ENCODE measurements at regions not wholly inside any gene's neighbourhood (a gene's known extent, or its start where the extent isn't known, plus 50 kb on each side); places are given as distances from the start of the nearest gene placed in this dataset.
A peak's percentile ranks its signal among the peaks of the same experiment; 100 is the strongest.
"Not testable (repeated sequence)": the region's sequence is repeated elsewhere in the genome, so short reads cannot be mapped to it uniquely, and the experiment has no call there.

GRCh38 chr5:87048156-87048555, 219.5 kb upstream of the RASA1 start:
- Mint-ChIP-seq H3K27me3 (no peaks in the 10 kb centered on the region), H3K4me3 (no peak overlapping the region), H3K9me3 (peaks cover 2 to 31% (median 18%) of the 10 kb centered on the region in 8 donors), H3K4me1 (peaks cover 0 to 2% (median 0%) of the 10 kb centered on the region in 4 donors), H3K36me3 (peaks cover 2 to 12% of the 10 kb centered on the region in 2 donors), H3K27ac (no peak overlapping the region)
- Histone ChIP-seq H3K36me3 (ENCODE audit: insufficient read depth, low read length) (no peaks in the 10 kb centered on the region), H3K9me3 (ENCODE audit: control insufficient read depth in 1 of 2, low read length in 2 of 2) (no peaks in the 10 kb centered on the region), H3K4me3 (ENCODE audit: low read length in 2 of 2) (no peak overlapping the region), H3K4me1 (ENCODE audit: insufficient read depth, low read length) (no peaks in the 10 kb centered on the region), H3K27ac (ENCODE audit: low read depth, low read length) (no peak overlapping the region), H3K27me3 (ENCODE audit: insufficient read depth, low read length) (no peaks in the 10 kb centered on the region)
- no peak for DNase-seq
- intact Hi-C loops (cut with micrococcal nuclease): no loop called here
- POLR2A ChIA-PET (ENCODE audit: partially characterized antibody): no interaction called here
- CTCF ChIA-PET (ENCODE audit: partially characterized antibody): interaction anchor here (1.9 kb wide), 1 partner anchor 352 kb away, joined by 4 read pairs; no protein-coding TSS in a partner anchor

GRCh38 chr5:87049012-87049411, 218.7 kb upstream of the RASA1 start:
- CTCF ChIA-PET (ENCODE audit: partially characterized antibody); H3K4me1 ChIP-seq (ENCODE audit: insufficient read depth, low read length); H3K4me3 ChIP-seq (ENCODE audit: low read length in 2 of 2); H3K4me1 Mint-ChIP-seq; H3K27me3 Mint-ChIP-seq; H3K36me3 ChIP-seq (ENCODE audit: insufficient read depth, low read length); intact Hi-C loops (cut with micrococcal nuclease); H3K36me3 Mint-ChIP-seq; H3K27me3 ChIP-seq (ENCODE audit: insufficient read depth, low read length); DNase-seq; H3K9me3 ChIP-seq (ENCODE audit: control insufficient read depth in 1 of 2, low read length in 2 of 2); POLR2A ChIA-PET (ENCODE audit: partially characterized antibody); H3K4me3 Mint-ChIP-seq; H3K27ac ChIP-seq (ENCODE audit: low read depth, low read length): not testable (repeated sequence)
- Mint-ChIP-seq H3K27ac (peak overlapping the region in 1 of 7 donors; percentile 59), H3K9me3 (peaks cover 4 to 29% (median 14%) of the 10 kb centered on the region in 8 donors)

- Histone ChIP-seq H3K27me3 (ENCODE audit: insufficient read depth, low read length) (no peaks in the 10 kb centered on the region), H3K9me3 (ENCODE audit: control insufficient read depth in 1 of 2, low read length in 2 of 2) (no peaks in the 10 kb centered on the region), H3K4me1 (ENCODE audit: insufficient read depth, low read length) (no peaks in the 10 kb centered on the region), H3K4me3 (ENCODE audit: low read length in 2 of 2) (no peak overlapping the region), H3K27ac (ENCODE audit: low read depth, low read length) (no peak overlapping the region), H3K36me3 (ENCODE audit: insufficient read depth, low read length) (no peaks in the 10 kb centered on the region)
- no peak overlapping the region for H3K4me3 Mint-ChIP-seq
- ChIA-PET POLR2A (ENCODE audit: partially characterized antibody) (no interaction called here), CTCF (ENCODE audit: partially characterized antibody) (no interaction called here)
- intact Hi-C loops (cut with micrococcal nuclease): no loop called here
- H3K27ac Mint-ChIP-seq: no peak overlapping the region
- no peak for DNase-seq
- peaks cover 2 to 8% of the 10 kb centered on the region in 2 donors for H3K36me3 Mint-ChIP-seq
- peaks cover 4 to 26% (median 15%) of the 10 kb centered on the region in 8 donors for H3K9me3 Mint-ChIP-seq
- H3K27me3 Mint-ChIP-seq: no peaks in the 10 kb centered on the region
- H3K4me1 Mint-ChIP-seq: peaks cover 0 to 2% (median 0%) of the 10 kb centered on the region in 4 donors
Measured at GRCh38 chr5:87051502-87052113, 216.1 kb upstream of the RASA1 start.

- POLR2A ChIA-PET (ENCODE audit: partially characterized antibody): no interaction called here
- Histone ChIP-seq H3K27me3 (ENCODE audit: insufficient read depth, low read length) (no peaks in the 10 kb centered on the region), H3K4me1 (ENCODE audit: insufficient read depth, low read length) (no peaks in the 10 kb centered on the region), H3K9me3 (ENCODE audit: control insufficient read depth in 1 of 2, low read length in 2 of 2) (no peaks in the 10 kb centered on the region), H3K27ac (ENCODE audit: low read depth, low read length) (no peak overlapping the region), H3K36me3 (ENCODE audit: insufficient read depth, low read length) (no peaks in the 10 kb centered on the region), H3K4me3 (ENCODE audit: low read length in 2 of 2) (no peak overlapping the region)
- no peak overlapping the region for H3K27ac Mint-ChIP-seq
- no peak for DNase-seq
- H3K4me1 Mint-ChIP-seq: peaks cover 0 to 2% (median 0%) of the 10 kb centered on the region in 4 donors
- H3K4me3 Mint-ChIP-seq: no peak overlapping the region
- CTCF ChIA-PET (ENCODE audit: partially characterized antibody): no interaction called here
- H3K27me3 Mint-ChIP-seq: no peaks in the 10 kb centered on the region
- peaks cover 2 to 8% of the 10 kb centered on the region in 2 donors for H3K36me3 Mint-ChIP-seq
- H3K9me3 Mint-ChIP-seq: peaks cover 4 to 28% (median 17%) of the 10 kb centered on the region in 8 donors
- intact Hi-C loops (cut with micrococcal nuclease): no loop called here
Measured at GRCh38 chr5:87053146-87053545, 214.5 kb upstream of the RASA1 start.

GRCh38 chr5:87054821-87055220, 212.9 kb upstream of the RASA1 start:
- ChIA-PET POLR2A (ENCODE audit: partially characterized antibody) (no interaction called here), CTCF (ENCODE audit: partially characterized antibody) (no interaction called here)
- no peaks in the 10 kb centered on the region for H3K27me3 Mint-ChIP-seq
- no peaks in the 10 kb centered on the region for H3K9me3 ChIP-seq (ENCODE audit: control insufficient read depth in 1 of 2, low read length in 2 of 2)
- H3K27me3 ChIP-seq (ENCODE audit: insufficient read depth, low read length): no peaks in the 10 kb centered on the region
- no peak overlapping the region for H3K27ac ChIP-seq (ENCODE audit: low read depth, low read length)
- H3K36me3 ChIP-seq (ENCODE audit: insufficient read depth, low read length): no peaks in the 10 kb centered on the region
- no peak overlapping the region for H3K27ac Mint-ChIP-seq
- DNase-seq: no peak
- peaks cover 2 to 8% of the 10 kb centered on the region in 2 donors for H3K36me3 Mint-ChIP-seq
- H3K9me3 Mint-ChIP-seq: peaks cover 4 to 13% (median 8%) of the 10 kb centered on the region in 8 donors
- intact Hi-C loops (cut with micrococcal nuclease): no loop called here
- H3K4me1 ChIP-seq (ENCODE audit: insufficient read depth, low read length): no peaks in the 10 kb centered on the region
- H3K4me3 Mint-ChIP-seq: no peak overlapping the region
- no peak overlapping the region for H3K4me3 ChIP-seq (ENCODE audit: low read length in 2 of 2)
- H3K4me1 Mint-ChIP-seq: peaks cover 0 to 2% (median 0%) of the 10 kb centered on the region in 4 donors

GRCh38 chr5:87061046-87061445, 206.6 kb upstream of the RASA1 start:
- ChIA-PET CTCF (ENCODE audit: partially characterized antibody) (interaction anchor here (1.5 kb wide), 1 partner anchor 9 kb away, joined by 4 read pairs; no protein-coding TSS in a partner anchor), POLR2A (ENCODE audit: partially characterized antibody) (no interaction called here)
- intact Hi-C loops (cut with micrococcal nuclease): no loop called here
- no peaks in the 10 kb centered on the region for H3K27me3 ChIP-seq (ENCODE audit: insufficient read depth, low read length)
- Mint-ChIP-seq H3K4me1 (peaks cover 0 to 5% (median 0%) of the 10 kb centered on the region in 4 donors), H3K4me3 (no peak overlapping the region), H3K9me3 (peaks cover 0 to 24% (median 14%) of the 10 kb centered on the region in 8 donors), H3K27me3 (no peaks in the 10 kb centered on the region), H3K36me3 (peaks cover 4 to 6% of the 10 kb centered on the region in 2 donors), H3K27ac (no peak overlapping the region)
- DNase-seq: no peak
- no peaks in the 10 kb centered on the region for H3K36me3 ChIP-seq (ENCODE audit: insufficient read depth, low read length)
- H3K9me3 ChIP-seq (ENCODE audit: control insufficient read depth in 1 of 2, low read length in 2 of 2): no peaks in the 10 kb centered on the region
- no peak overlapping the region for H3K4me3 ChIP-seq (ENCODE audit: low read length in 2 of 2)
- H3K27ac ChIP-seq (ENCODE audit: low read depth, low read length): no peak overlapping the region
- H3K4me1 ChIP-seq (ENCODE audit: insufficient read depth, low read length): no peaks in the 10 kb centered on the region

GRCh38 chr5:87069311-87069710, 198.4 kb upstream of the RASA1 start:
- ChIA-PET POLR2A (ENCODE audit: partially characterized antibody) (no interaction called here), CTCF (ENCODE audit: partially characterized antibody) (interaction anchor here (3.0 kb wide), 1 partner anchor 331 kb away, joined by 26 read pairs; no protein-coding TSS in a partner anchor)
- Mint-ChIP-seq H3K27ac (no peak overlapping the region), H3K4me1 (peaks cover 6 to 18% (median 14%) of the 10 kb centered on the region in 4 donors), H3K9me3 (no peaks in the 10 kb centered on the region), H3K27me3 (no peaks in the 10 kb centered on the region), H3K36me3 (no peaks in the 10 kb centered on the region), H3K4me3 (no peak overlapping the region)
- Histone ChIP-seq H3K27ac (ENCODE audit: low read depth, low read length) (no peak overlapping the region), H3K36me3 (ENCODE audit: insufficient read depth, low read length) (no peaks in the 10 kb centered on the region), H3K9me3 (ENCODE audit: control insufficient read depth in 1 of 2, low read length in 2 of 2) (no peaks in the 10 kb centered on the region), H3K27me3 (ENCODE audit: insufficient read depth, low read length) (no peaks in the 10 kb centered on the region), H3K4me1 (ENCODE audit: insufficient read depth, low read length) (peaks cover 5% of the 10 kb centered on the region), H3K4me3 (ENCODE audit: low read length in 2 of 2) (no peak overlapping the region)
- intact Hi-C loops (cut with micrococcal nuclease): no loop called here
- DNase-seq: no peak

All from CD4-positive, alpha-beta memory T cell (primary cell).